ENCODE measurements at regions not wholly inside any gene's neighbourhood (a gene's known extent, or its start where the extent isn't known, plus 50 kb on each side); places are given as distances from the start of the nearest gene placed in this dataset.

GRCh38 chr18:29449424-29449823, 1272.5 kb upstream of the CDH2 start:
- TF ChIP-seq CTCF (IDR thresholded peaks at IDR 0.05) (no peak), ZFX (IDR thresholded peaks at IDR 0.05; ENCODE audit: borderline replicate concordance) (no peak)
